Type B pancreatic cell (in vitro differentiated cells): ENCODE measurements at regions not wholly inside any gene's neighbourhood (a gene's known extent, or its start where the extent isn't known, plus 50 kb on each side); places are given as distances from the start of the nearest gene placed in this dataset.

ENCODE experiments used
- DNase-seq: peaks from one replicate; pipeline ENCODE4 v3.0.0; 2021; ENCODE audit warnings: mixed read lengths; ENCODE audit not compliant: unreplicated experiment; ENCODE audit errors: extremely low spot score
- H3K27ac Mint-ChIP-seq: 2 replicates; pipeline ENCODE4 v1.8.0; 2021; ENCODE audit warnings: mild to moderate bottlenecking, mixed read lengths
- H3K27me3 Mint-ChIP-seq: 2 replicates; pipeline ENCODE4 v1.8.0; 2021; ENCODE audit warnings: mixed read lengths
- H3K36me3 Mint-ChIP-seq: 2 replicates; pipeline ENCODE4 v1.8.0; 2021; ENCODE audit warnings: mixed read lengths
- H3K4me1 Mint-ChIP-seq: one replicate; pipeline ENCODE4 v1.8.0; 2021; ENCODE audit warnings: mixed read lengths; ENCODE audit not compliant: unreplicated experiment
- H3K4me3 Mint-ChIP-seq: 2 replicates; pipeline ENCODE4 v1.8.0; 2021; ENCODE audit warnings: mild to moderate bottlenecking, mixed read lengths
- H3K9me3 Mint-ChIP-seq: 2 replicates; pipeline ENCODE4 v1.8.0; 2021; ENCODE audit warnings: mixed read lengths
- TF ChIP-seq, protein P1 (sequence below): fragments of 200-600 bp; sonication (generic); conservative IDR thresholded peaks from 2 replicates; pipeline ENCODE4 v1.5.0; 2021; ENCODE audit warnings: antibody characterized with exemption, mild to moderate bottlenecking

DNA sequence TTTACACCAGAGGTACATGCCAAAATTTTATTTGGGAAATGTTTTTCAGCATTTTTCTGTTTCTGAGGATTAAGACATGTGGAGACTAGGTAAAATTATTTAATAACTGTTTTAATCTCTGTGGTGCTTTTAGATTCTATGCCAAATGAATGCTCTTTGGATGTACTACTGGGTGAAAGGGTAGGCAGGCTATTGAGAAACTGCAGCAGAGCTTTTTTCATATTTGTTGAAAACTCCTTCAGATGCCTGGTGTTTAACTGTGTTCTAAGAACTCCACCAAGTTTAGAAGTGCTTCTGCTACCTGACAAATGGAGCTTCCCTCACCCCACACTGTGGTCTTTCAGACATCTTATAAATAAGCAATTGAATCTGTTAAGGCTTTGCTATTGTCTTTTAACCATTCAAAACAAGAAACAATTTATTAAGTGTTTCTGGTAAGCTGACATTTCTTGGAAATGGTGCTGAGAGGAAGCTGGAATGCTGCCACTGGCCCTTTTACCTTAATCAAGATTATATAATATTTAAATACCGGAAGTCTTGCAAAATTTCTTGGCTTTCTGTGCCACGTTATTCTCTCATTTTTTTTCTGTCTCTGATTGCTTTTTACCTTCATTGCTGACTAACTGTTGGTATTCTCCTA lies 51.2 kb upstream of the CYSLTR1 start:
- Mint-ChIP-seq H3K27ac (no peak overlapping the region), H3K4me1 (no peaks in the 10 kb centered on the region), H3K36me3 (no peaks in the 10 kb centered on the region), H3K4me3 (no peak overlapping the region), H3K9me3 (no peaks in the 10 kb centered on the region), H3K27me3 (no peaks in the 10 kb centered on the region)
- TF ChIP-seq, protein P1, sequence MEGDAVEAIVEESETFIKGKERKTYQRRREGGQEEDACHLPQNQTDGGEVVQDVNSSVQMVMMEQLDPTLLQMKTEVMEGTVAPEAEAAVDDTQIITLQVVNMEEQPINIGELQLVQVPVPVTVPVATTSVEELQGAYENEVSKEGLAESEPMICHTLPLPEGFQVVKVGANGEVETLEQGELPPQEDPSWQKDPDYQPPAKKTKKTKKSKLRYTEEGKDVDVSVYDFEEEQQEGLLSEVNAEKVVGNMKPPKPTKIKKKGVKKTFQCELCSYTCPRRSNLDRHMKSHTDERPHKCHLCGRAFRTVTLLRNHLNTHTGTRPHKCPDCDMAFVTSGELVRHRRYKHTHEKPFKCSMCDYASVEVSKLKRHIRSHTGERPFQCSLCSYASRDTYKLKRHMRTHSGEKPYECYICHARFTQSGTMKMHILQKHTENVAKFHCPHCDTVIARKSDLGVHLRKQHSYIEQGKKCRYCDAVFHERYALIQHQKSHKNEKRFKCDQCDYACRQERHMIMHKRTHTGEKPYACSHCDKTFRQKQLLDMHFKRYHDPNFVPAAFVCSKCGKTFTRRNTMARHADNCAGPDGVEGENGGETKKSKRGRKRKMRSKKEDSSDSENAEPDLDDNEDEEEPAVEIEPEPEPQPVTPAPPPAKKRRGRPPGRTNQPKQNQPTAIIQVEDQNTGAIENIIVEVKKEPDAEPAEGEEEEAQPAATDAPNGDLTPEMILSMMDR = no peak
- DNase-seq = no peak
